ENCODE measurements at regions not wholly inside any gene's neighbourhood (a gene's known extent, or its start where the extent isn't known, plus 50 kb on each side); places are given as distances from the start of the nearest gene placed in this dataset.
"Not testable (repeated sequence)": the region's sequence is repeated elsewhere in the genome, so short reads cannot be mapped to it uniquely, and the experiment has no call there.

DNA sequence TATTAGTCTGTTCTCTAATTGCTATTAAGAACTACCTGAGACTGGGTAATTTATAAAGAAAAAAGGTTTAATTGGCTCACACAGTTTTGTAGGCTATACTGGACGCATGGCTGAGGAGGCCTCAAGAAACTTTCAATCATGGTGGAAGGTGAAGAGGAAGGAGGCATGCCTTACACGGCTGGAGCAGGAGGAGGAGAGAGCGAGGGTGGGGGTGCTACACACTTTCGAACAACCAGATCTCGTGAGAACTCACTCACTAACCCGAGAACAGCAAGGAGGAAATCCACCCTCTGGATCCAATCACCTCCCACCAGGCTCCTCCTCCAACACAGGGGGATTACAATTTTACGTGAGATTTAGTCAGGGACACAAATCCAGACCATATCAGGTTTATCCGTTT is 90.0 kb downstream of the RMI1 start:
- Histone ChIP-seq H3K9me3 (ENCODE audit: control insufficient read depth in 2 of 3, insufficient read depth in 1 of 3, low read length in 3 of 3) (no peaks in the 10 kb centered on the region), H3K9ac (ENCODE audit: low read length in 3 of 3) (no peak overlapping the region), H3K4me3 (ENCODE audit: low read length in 3 of 3) (no peak overlapping the region), H3K27ac (ENCODE audit: low read depth in 2 of 2, low read length in 2 of 2) (no peak overlapping the region), H3K4me1 (ENCODE audit: control insufficient read depth in 2 of 3, insufficient read depth in 2 of 3, low read depth in 1 of 3, low read length in 3 of 3) (no peaks in the 10 kb centered on the region), H3K36me3 (ENCODE audit: control insufficient read depth in 2 of 3, insufficient read depth in 3 of 3, low read length in 3 of 3) (no peaks in the 10 kb centered on the region), H3K27me3 (ENCODE audit: control insufficient read depth, insufficient read depth, low read length) (no peaks in the 10 kb centered on the region)
- DNase-seq (no peak), FAIRE-seq (no peak)
- TF ChIP-seq, protein P1, sequence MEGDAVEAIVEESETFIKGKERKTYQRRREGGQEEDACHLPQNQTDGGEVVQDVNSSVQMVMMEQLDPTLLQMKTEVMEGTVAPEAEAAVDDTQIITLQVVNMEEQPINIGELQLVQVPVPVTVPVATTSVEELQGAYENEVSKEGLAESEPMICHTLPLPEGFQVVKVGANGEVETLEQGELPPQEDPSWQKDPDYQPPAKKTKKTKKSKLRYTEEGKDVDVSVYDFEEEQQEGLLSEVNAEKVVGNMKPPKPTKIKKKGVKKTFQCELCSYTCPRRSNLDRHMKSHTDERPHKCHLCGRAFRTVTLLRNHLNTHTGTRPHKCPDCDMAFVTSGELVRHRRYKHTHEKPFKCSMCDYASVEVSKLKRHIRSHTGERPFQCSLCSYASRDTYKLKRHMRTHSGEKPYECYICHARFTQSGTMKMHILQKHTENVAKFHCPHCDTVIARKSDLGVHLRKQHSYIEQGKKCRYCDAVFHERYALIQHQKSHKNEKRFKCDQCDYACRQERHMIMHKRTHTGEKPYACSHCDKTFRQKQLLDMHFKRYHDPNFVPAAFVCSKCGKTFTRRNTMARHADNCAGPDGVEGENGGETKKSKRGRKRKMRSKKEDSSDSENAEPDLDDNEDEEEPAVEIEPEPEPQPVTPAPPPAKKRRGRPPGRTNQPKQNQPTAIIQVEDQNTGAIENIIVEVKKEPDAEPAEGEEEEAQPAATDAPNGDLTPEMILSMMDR (IDR thresholded peaks at IDR 0.05; ENCODE audit: borderline replicate concordance, extremely low read depth, insufficient read depth): no peak
- intact Hi-C loops (cut with DNase I): no loop called here

DNA sequence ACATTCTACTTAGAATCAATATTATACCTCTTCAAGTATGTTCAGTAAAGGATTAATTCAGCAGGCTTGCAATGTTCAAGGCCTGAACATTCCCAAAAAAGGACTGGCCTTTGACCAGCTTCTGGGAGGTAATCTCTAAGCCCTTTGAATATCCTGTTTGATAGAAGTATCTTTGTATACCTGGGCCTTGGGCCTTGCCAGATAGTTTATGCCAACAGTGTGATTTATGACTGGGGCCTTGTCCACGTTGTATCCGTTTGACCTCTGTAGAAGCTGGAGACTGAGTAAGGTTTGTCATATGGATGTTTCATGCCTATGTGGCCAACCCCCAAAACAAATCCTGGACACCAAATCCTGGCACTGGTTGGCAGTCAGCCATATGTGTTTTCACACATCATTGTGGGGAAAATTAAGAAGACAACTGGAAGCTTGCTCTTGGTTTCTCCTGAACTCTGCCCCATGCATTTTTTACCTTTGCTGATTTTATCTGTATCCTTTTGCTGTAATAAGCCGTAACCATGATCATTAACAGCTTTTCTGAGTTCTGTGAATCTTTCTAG is 92.1 kb downstream of the RMI1 start:
- H3K36me3 ChIP-seq (ENCODE audit: control insufficient read depth in 2 of 3, insufficient read depth in 3 of 3, low read length in 3 of 3): no peaks in the 10 kb centered on the region
- H3K4me1 ChIP-seq (ENCODE audit: control insufficient read depth in 2 of 3, insufficient read depth in 2 of 3, low read depth in 1 of 3, low read length in 3 of 3): no peaks in the 10 kb centered on the region
- no peak overlapping the region for H3K27ac ChIP-seq (ENCODE audit: low read depth in 2 of 2, low read length in 2 of 2)
- H3K4me3 ChIP-seq (ENCODE audit: low read length in 3 of 3): no peak overlapping the region
- H3K9me3 ChIP-seq (ENCODE audit: control insufficient read depth in 2 of 3, insufficient read depth in 1 of 3, low read length in 3 of 3): no peaks in the 10 kb centered on the region
- DNase-seq (no peak), FAIRE-seq (no peak)
- intact Hi-C loops (cut with DNase I): no loop called here
- TF ChIP-seq, protein P1 (IDR thresholded peaks at IDR 0.05; ENCODE audit: borderline replicate concordance, extremely low read depth, insufficient read depth): no peak
- H3K9ac ChIP-seq (ENCODE audit: low read length in 3 of 3): no peak overlapping the region
- H3K27me3 ChIP-seq (ENCODE audit: control insufficient read depth, insufficient read depth, low read length): no peaks in the 10 kb centered on the region

DNA sequence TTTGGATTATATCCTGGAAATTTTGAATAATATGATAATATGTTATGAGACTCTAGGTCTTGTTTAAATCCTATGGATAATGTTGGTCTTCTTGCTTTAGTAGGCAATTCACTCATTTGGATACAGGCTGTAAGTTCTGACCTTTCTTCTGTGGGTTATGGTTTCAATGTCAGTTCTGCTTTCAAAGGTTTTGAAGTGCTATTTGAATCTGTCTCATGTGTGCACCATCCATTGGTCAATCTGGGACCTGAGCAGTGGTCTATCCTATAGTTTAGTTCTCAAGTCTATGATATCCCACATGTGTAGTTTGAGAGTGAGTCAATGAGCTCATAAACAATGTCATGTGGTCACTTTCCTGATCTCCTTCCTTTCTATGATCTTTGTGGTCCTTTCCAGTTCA is 94.4 kb downstream of the RMI1 start:
- intact Hi-C loops (cut with DNase I): no loop called here
- Histone ChIP-seq H3K36me3 (ENCODE audit: control insufficient read depth in 2 of 3, insufficient read depth in 3 of 3, low read length in 3 of 3) (no peaks in the 10 kb centered on the region), H3K4me1 (ENCODE audit: control insufficient read depth in 2 of 3, insufficient read depth in 2 of 3, low read depth in 1 of 3, low read length in 3 of 3) (no peaks in the 10 kb centered on the region), H3K27me3 (ENCODE audit: control insufficient read depth, insufficient read depth, low read length) (no peaks in the 10 kb centered on the region), H3K4me3 (ENCODE audit: low read length in 3 of 3) (no peak overlapping the region), H3K9ac (ENCODE audit: low read length in 3 of 3) (no peak overlapping the region), H3K27ac (ENCODE audit: low read depth in 2 of 2, low read length in 2 of 2) (no peak overlapping the region), H3K9me3 (ENCODE audit: control insufficient read depth in 2 of 3, insufficient read depth in 1 of 3, low read length in 3 of 3) (no peaks in the 10 kb centered on the region)
- DNase-seq: no peak
- no peak for FAIRE-seq
- TF ChIP-seq, protein P1 (IDR thresholded peaks at IDR 0.05; ENCODE audit: borderline replicate concordance, extremely low read depth, insufficient read depth): no peak

DNA sequence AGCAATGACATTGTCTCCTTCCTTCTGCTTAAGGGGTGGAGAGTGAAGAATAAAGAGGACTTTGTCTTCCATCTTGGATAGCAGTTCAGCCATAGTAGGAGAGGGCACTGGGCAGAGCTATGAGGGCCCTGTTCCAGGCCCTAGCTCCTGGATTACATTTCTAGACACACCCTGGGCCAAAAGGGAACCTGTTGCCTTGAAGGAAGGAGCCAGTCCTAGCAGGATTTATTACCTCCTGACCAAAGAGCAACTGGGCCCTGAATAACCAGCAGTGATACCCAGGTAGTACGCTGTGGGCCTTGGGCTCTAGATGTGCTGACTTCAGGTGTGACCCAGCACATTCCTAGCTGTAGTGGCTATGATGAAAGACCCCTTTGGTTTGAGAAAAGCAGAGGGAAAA is 95.8 kb downstream of the RMI1 start:
- Histone ChIP-seq H3K4me3 (ENCODE audit: low read length in 3 of 3) (no peak overlapping the region), H3K27ac (ENCODE audit: low read depth in 2 of 2, low read length in 2 of 2) (no peak overlapping the region), H3K27me3 (ENCODE audit: control insufficient read depth, insufficient read depth, low read length) (no peaks in the 10 kb centered on the region), H3K9ac (ENCODE audit: low read length in 3 of 3) (no peak overlapping the region), H3K9me3 (ENCODE audit: control insufficient read depth in 2 of 3, insufficient read depth in 1 of 3, low read length in 3 of 3) (no peaks in the 10 kb centered on the region), H3K36me3 (ENCODE audit: control insufficient read depth in 2 of 3, insufficient read depth in 3 of 3, low read length in 3 of 3) (no peaks in the 10 kb centered on the region), H3K4me1 (ENCODE audit: control insufficient read depth in 2 of 3, insufficient read depth in 2 of 3, low read depth in 1 of 3, low read length in 3 of 3) (no peaks in the 10 kb centered on the region)
- TF ChIP-seq, protein P1 (IDR thresholded peaks at IDR 0.05; ENCODE audit: borderline replicate concordance, extremely low read depth, insufficient read depth): no peak
- intact Hi-C loops (cut with DNase I): no loop called here
- FAIRE-seq: no peak
- no peak for DNase-seq

DNA sequence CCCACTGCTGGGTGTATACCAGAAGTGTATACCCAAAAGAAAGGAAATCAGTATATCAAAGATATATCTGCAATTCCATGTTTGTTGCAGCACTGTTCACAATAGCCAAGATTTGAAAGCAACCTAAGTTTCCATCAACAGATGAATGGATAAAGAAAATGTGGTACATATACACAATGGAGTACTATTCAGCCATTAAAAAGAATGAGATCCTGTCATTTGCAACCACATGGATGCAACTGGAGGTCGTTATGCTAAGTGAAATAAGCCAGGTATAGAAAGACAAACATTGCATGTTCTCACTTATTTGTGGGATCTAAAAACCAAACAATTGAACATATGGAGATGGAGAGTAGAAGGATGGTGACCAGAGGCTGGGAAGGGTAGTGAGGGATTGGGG is 97.2 kb downstream of the RMI1 start:
- H3K9me3 ChIP-seq (ENCODE audit: control insufficient read depth in 2 of 3, insufficient read depth in 1 of 3, low read length in 3 of 3); H3K36me3 ChIP-seq (ENCODE audit: control insufficient read depth in 2 of 3, insufficient read depth in 3 of 3, low read length in 3 of 3); H3K9ac ChIP-seq (ENCODE audit: low read length in 3 of 3); DNase-seq; H3K27ac ChIP-seq (ENCODE audit: low read depth in 2 of 2, low read length in 2 of 2); H3K27me3 ChIP-seq (ENCODE audit: control insufficient read depth, insufficient read depth, low read length); H3K4me1 ChIP-seq (ENCODE audit: control insufficient read depth in 2 of 3, insufficient read depth in 2 of 3, low read depth in 1 of 3, low read length in 3 of 3); intact Hi-C loops (cut with DNase I); FAIRE-seq; H3K4me3 ChIP-seq (ENCODE audit: low read length in 3 of 3): not testable (repeated sequence)

Data from kidney (tissue), 13 donors.